ENCODE measurements at regions not wholly inside any gene's neighbourhood (a gene's known extent, or its start where the extent isn't known, plus 50 kb on each side); places are given as distances from the start of the nearest gene placed in this dataset.

DNA sequence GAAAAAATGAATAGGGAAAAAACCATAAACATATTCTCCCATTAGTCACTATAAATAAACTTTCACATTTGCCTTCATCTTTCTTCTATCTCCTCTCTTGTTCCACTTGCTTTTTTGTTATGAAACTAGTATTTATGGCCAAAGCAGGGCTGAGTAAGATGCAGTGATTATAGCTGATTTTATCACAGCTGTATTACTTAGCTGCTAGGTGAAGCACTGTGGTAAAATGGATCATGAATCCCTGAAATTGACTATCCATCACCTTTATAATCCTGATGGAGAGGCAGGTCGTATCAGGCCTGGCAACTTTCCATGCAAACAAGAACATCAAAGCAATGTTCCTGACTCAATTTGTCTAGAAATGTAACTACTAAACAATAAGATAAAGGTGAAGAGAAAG, 471.6 kb downstream of the TUSC7 start:
- no peak for DNase-seq (ENCODE audit: low read depth)

DNA sequence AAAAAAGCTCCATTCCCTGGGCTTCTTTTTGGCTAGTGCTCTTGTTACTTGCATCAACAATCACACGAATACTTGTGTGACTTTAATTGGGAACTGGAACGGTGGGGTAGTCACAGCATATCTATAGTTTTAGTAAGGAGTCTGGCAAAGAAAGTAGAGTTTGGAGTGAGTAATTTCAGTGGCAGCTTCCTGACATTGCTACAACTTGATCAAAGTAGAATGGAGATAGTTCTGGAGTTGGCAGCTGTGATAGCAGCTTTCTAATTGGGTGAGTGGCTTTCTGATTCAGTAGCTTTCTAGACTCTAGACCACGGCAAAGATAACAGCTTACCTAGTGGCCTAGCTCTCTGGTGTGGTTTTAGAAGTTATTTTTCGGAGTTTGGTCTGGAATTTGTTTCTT, 475.0 kb downstream of the TUSC7 start:
- DNase-seq (ENCODE audit: low read depth): no peak

DNA sequence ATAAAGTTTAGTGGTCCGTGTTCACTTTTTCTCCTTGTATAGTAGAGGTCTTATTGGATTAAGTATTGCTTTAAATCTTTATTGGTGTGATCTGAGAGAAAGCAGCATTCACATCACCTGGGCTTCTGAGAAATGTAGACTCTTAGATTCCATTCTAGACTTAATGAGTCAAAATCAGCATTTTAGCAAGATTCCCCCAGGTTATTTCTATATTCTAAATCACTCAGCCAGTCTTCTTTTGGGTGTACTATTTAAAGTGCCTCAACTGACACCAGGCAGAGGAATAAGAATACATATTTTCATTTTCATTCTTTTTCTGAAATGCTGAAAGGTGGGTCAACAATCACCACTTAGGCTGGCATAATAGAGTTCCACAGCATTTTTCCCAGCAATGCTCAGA, 481.7 kb downstream of the TUSC7 start:
- no peak for DNase-seq (ENCODE audit: low read depth)

DNA sequence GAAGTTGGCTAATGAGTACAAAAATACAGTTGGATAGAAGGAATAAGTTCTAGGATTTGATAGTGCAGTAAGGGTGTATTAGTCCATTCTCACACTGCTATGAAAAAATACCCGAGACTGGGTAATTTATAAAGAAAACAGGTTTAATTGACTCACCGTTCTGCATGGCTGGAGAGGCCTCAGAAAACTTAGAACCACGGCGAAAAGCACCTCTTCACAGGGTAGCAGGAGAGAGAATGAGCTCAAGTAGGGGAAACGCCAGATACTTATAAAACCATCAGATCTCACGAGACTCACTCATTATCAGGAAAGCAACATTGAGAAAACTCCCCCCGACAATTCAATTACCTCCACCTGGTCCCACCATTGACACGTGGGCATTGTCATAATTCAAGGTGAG, 483.3 kb downstream of the TUSC7 start:
- no peak for DNase-seq (ENCODE audit: low read depth)

DNA sequence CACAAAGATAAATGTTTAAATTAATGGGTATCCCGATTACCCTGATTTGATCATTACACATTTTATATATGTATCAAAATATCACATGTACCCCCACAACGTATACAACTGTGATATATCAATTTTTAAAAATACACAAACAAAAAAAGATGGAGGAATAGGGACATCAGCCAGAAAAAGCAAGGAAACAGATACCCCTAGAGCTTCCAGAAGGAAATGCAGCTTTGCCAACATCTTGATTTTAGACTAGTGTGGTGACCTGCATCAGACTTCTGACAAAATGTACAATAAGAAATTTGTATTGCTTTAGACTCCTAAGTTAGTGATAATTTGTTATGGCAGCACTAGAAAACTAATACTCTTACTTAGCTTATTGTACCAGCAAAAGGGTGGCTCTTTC, 483.8 kb downstream of the TUSC7 start:
- no peak for DNase-seq (ENCODE audit: low read depth)

DNA sequence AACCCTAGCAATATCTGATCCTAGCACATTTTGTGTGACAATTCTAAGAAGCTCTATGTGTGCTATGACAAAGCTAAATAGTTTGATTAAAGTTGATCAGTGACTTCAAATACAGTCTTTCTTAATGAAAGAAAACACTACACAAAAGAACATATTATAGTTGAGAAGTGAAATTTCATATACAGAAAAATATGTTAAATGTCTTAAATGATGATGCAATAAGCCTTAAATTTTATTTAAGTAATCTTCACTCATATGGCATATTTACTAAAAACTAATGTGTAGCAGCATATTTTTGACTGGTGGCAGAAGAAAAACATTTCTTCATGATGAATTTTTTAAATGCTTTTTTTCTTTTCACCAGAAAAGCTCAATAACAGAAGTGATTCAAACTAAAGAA, 485.5 kb downstream of the TUSC7 start:
- DNase-seq (ENCODE audit: low read depth): no peak

DNA sequence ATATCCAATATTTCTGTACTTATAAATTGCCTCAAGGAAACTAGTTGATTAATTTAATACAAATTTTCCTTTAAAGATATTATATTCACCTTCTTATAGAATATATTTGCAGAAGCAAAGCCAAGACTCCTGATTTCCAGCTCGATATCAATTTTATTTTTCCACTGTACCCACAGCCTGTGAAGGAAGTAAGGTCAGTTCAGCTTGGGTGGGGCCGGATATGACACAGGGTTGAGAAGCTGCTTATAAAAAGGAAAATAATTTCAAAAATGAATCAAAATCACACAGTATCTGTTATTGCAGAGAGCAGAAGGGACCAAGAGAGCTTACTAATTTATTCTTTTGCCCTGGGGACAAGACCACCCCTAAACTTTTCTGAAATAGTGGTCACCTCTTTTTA, 491.4 kb downstream of the TUSC7 start:
- DNase-seq (ENCODE audit: low read depth): no peak

DNA sequence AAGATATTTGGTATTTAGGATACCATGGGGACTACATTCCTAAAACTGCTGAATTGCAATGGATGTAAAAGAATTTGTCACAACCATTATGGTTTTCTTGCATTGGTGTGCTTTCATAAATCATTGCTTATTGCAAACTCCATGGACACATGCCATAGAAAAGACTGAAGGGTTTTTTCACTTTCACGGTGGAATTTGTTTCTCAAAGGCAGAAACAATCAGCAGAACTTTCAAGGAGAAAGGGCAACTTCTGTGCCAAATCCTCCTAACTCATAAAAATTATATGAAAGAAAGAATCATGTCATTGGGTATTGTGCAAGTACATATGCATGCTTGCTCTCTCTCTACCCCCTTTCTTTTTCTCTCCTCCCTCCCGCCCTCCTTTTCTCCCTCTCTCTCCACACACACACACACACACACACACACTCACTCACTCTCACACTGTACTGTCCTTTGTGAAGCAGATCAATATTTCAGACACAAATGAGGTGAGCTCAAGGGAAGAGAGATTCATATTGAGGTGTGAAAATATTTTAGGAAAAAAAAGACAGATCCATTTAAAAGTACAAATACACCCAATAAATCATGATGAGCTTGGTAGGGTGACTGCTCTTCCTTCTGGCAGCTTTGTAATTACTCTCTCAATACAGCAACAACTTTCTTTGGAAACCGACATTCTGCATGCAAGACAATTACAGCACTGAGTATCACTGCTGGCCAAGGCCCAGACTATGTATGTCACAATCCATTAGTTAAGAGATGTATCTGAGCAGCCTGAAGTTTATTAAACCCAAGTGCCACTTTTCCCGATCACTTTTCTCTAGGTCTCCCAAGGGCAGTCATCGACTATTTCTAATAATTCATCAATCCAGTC, 492.6 kb downstream of the TUSC7 start:
- no peak for DNase-seq (ENCODE audit: low read depth)

DNA sequence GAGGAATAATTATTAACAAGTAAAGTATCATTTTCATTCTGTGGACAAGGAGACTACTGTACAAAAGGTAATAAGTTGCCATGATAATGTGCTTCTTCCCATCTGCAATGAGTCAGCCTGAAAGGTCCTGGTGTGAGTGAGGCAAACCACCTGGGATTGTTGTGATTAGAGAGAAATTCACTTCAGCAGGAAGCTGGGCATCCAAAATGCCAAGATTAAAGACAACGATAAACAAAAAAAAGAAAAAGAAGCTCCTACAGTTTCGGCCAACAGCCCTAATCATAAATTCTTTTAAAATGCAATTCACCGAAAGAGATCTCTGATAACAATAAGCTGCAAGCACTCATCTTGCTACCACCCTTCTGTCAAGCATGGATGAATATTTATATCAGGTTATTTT, 507.8 kb downstream of the TUSC7 start:
- DNase-seq (ENCODE audit: low read depth): no peak

DNA sequence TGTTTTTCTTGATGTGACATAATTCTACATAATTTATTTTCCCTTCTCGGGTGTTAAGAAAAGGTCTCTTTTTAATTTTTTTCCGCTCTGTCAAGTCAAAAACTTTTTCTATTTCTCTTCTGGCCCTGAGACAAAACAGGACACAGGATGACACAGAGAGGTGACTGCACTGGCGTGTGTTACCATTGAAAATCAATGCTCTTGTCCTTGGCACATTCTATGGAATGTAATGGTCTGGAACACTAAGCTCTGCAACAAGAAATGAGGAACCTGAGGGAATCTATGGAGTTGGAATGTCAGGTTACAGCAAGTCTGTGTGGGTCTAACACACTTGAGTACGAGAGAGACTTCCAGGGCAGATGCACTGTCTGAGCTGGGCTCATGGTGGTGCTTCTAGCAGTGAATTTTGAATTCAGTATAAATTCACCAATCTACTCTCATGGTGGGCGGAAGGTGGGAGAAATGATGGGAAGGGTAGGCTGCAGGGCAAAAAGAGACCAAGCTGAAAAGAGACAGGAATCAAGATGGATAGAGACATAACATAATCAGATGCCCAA, 508.3 kb downstream of the TUSC7 start:
- no peak for DNase-seq (ENCODE audit: low read depth)

DNA sequence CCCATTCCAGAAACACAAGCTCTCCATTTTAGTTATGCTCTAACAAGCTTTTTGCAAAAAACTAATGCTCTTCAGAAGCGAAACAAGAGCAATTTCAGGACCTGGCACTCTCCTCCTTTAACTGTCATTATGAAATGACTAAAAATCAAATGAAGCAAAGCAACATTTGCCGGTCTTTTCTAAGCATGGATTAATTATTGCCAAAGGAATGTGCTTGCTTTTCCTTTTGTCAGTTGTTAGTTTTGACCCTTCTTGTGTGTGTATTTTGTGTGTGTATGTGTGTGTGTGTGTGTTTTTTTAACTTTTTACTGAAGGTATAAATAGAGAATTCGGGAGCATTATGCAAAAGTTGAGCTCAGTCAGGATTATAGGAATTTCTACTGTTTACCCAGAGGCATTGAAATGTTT, 509.1 kb downstream of the TUSC7 start:
- no peak for DNase-seq (ENCODE audit: low read depth)

DNA sequence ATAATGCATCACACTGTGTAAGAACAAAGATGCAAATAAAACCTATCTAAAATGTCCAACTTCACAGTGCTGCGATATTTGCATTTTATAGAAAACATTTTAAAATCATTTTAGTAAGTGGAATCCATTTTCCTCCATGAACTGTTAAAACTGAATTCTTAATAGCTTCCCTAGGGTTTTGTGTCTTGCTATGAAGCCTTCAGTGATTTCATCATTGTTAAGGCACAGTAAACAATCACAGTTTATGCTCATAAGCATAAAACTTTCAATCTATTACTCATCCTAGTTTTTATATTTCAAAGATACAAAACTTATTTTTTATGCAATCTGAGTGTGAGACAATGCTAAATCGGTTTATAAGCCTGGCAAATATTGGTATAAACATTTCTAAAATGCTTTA, 509.7 kb downstream of the TUSC7 start:
- DNase-seq (ENCODE audit: low read depth): no peak

DNA sequence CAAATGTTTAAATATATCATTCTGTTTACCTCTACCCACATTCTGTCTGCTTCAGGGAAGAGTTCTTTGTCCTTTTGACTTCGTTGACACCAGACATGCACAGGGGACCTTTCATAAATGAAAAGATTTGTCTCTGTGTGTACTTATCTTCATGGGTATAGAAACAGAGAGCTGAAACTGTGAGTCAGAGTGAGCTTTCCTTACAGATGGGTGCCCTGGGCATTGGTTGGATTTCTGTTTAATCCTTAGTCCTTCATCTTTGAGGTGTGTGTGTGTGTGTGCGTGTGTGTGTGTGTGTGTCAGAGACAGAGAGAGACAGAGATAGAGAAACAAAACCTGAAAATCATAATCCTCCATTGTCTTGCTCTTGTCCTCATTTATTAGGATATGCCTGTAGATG, 517.4 kb downstream of the TUSC7 start:
- no peak for DNase-seq (ENCODE audit: low read depth)

DNA sequence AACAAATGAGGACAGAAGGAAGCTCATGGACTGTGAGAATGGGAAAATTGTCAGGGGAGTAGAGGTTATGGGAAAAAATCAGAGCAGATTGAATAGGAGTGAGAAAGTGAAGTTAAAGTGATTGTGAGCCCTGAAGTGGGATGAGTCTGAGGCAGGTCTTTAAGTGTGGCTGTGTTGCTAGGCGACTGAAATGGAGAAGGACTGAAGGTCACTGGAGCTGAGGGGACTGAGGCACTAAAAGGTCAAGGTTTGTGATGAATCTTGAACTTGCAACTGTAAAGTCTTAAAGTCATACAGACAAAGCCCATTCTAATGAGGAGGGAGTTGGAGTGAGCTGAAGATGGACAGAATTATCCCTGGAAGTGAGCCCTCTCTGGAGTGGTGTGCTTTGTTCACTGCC, 518.9 kb downstream of the TUSC7 start:
- no peak for DNase-seq (ENCODE audit: low read depth)

DNA sequence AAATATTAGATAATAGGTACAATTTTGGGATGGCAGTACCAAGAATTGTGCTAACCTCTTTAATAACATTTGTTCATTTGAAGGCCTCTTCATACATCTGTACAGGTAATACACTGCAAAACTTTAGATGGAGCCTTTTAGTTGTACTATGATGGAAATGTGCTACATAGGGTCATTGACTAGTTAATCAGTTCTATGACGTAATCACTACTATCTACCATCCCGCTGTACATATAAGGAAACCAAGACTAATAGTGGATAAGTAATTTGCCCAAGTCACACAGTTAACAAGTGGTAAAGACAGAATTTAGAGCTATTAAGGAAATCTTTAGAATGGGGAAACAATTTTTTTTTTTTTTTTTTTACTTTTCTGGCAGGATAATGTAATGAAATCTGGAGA, 521.3 kb downstream of the TUSC7 start:
- DNase-seq (ENCODE audit: low read depth): no peak

DNA sequence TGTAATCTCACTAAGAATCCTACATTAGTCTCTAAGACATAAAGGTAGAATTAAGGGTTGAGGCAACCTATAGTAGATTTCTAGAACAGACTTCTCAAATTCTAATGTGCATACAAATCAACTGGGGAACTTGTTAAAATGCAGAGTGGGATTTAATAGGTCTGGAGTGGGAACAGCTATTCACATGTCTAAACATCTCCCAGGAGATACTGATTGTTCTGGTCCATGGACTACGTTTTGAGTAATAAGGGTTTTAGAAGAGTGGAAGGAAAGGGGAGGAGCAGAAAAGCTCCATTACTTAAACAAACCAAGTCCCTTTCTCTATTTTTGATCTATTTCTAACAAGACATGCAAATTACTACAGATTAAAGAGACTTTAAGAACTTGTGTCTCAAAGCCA, 524.8 kb downstream of the TUSC7 start:
- no peak for DNase-seq (ENCODE audit: low read depth)

DNA sequence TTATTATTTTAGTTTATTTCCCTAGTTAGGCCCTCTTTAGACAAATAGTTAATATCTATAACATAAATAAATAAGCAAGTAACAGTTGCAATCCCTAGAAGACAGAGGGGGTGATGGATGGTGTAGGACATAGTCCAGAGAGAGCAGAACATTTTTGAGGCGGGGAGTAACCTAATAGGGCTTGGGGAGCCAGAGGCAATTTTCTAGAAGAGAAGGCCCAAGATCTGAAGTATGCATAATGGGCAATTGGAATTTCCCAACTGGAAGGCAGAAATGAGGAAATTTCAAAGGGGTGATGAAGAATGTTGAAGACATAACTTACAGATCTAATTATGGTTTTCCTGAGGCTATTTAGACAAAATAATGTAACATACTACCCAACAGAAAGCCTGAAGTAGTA, 525.7 kb downstream of the TUSC7 start:
- DNase-seq (ENCODE audit: low read depth): no peak

DNA sequence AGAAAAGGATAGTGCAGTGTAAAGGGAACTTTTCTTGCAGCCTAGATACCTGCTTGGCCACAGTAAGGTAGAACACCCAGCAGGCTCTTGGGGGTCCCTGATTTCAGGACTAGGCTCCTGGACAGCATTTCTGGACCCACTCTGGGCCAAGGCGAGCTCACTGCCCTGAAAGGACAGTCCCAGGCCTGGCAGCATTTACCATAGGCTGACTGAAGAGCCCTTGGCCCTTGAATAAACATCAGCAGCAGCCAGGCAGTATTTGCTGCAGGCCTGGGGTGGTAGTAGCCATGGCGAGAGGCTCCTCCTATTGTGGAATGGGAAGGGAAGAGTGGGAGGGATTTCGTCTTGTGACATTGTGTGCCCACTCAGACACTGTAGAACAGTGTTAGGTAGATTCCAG, 529.2 kb downstream of the TUSC7 start:
- DNase-seq (ENCODE audit: low read depth): no peak

DNA sequence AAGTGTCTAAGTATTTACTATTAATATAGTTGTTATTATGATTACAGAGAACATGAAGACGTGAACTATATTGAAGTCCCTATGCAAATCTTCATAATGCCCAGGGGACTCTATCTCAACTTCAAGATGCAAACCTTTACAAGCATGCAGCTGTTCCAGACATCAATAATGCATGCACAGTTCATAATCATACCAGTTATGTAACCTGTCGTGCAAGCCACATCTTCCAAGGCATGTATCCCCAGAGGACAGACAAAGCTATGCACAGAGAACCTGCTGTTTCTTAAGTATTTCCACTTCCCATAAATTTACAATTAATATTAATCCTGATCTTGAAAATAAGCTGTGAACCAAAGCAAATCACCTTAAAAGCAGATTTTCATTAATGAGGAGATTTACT, 534.1 kb downstream of the TUSC7 start:
- no peak for DNase-seq (ENCODE audit: low read depth)

DNA sequence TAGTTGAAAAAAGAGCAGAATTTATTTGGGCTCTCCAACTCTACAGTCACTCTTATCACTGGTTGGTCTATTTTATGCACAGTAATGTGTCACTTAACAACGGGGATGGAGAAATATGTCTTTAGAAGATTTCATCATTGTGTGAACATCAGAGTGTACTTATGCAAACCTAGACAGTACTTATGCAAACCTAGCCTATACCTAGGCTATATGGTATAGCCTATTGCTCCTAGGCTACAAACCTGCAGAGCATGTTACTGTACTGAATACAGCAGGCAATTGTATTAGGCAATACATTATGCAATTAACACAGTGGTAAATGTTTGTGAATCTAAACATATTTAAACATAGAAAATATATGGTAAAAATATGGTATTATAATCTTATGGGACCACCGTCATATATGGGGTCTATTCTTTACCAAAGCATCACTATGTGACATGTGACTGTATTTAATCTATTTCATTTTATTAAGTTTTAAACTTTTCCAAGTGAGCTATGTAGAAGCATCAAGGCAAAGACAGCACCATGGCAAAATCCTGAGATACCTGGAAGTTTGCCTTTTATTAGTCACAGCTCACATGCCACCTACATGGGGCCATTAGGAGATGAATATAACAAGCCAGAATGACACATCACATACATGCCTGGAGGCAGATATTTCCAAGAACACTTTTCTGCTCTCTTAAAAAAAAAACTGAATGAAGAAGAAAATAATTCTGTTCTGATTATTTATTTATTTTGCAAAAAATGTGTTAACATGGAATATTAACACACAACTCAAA, 537.4 kb downstream of the TUSC7 start:
- DNase-seq (ENCODE audit: low read depth): no peak

DNA sequence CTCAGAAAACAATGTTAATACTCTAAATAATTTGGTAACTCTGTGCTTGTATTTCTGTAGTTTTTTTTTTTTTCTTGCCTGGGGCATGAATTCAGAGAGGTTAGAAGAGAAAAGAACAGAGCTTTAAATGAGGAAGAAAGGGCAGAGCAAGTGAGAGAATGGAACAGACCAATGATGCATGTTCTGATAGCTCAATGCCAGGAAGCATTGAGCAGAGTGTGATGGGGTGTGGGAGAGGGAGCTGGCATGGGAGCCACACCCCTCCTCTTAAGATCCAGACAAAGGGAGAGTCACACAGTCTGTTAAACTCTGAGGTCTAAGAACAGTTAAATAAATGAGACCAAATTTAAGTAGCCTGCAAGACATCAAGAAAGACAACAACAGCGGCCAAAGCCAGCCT, 538.6 kb downstream of the TUSC7 start:
- no peak for DNase-seq (ENCODE audit: low read depth)

DNA sequence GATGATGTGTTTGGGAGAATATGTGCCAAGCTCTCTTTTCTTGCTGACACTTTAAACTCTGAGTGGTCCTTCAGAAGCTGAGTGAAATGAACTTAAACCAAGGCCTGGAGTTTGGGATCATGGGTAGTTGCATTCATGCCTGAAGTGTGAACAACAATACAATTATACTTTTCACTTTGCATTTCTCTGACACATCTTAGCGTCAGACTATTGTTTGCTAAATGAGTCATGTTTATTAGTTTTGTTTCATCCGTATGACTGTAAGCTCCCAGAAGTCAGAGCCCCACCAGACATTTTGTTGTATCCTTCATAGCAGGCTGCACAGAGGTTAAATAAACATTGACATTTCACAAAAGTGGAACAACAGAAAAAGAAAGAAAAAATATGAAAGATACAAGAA, 542.6 kb downstream of the TUSC7 start:
- DNase-seq (ENCODE audit: low read depth): no peak

DNA sequence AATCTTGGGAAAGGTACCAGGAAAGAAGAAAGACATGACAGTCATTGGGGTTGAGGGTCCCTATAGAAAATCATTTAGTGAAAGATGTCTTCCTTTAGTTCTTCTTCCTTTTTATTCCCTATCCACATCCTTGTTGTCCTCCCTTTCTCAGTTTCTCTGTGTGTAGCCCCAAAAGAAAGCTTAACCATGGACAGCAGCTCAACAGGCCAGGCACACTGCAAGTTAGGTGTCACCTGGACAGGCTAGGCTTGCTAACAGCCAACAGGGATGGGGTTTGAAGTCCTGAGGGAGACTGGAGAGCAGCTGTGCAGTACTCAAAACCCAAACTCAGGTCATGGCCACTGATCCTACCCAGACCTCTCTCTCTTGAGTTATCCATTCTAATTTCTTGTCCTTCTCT, 543.1 kb downstream of the TUSC7 start:
- no peak for DNase-seq (ENCODE audit: low read depth)

Data from forelimb muscle (tissue), 1 donor.